Endothelial cell of umbilical vein (primary cell): ENCODE measurements at regions not wholly inside any gene's neighbourhood (a gene's known extent, or its start where the extent isn't known, plus 50 kb on each side); places are given as distances from the start of the nearest gene placed in this dataset.

Source experiments
- CTCF ChIP-seq, 2 donors: IDR thresholded peaks; 1 replicate in 1 of 2; 2 replicates in 1 of 2; pipeline ENCODE4 v1.5.1; 2011; ENCODE audit warnings: low read length in 2 of 2, mild to moderate bottlenecking in 2 of 2, moderate library complexity in 2 of 2, control low read depth in 1 of 2, inconsistent platforms in 1 of 2, low read depth in 1 of 2; ENCODE audit not compliant: insufficient read depth in 1 of 2; ENCODE audit errors: extremely low read depth in 1 of 2
- FOS ChIP-seq: IDR thresholded peaks from 2 replicates; pipeline ENCODE4 v1.6.1; 2011; ENCODE audit warnings: mild to moderate bottlenecking, low read length, moderate library complexity, borderline replicate concordance; ENCODE audit not compliant: insufficient read depth
- GATA2 ChIP-seq: IDR thresholded peaks from 2 replicates; pipeline ENCODE4 v1.7.0; 2011; ENCODE audit warnings: low read depth, mild to moderate bottlenecking, moderate library complexity, mixed read lengths, low read length; ENCODE audit not compliant: insufficient read length, insufficient read depth

GRCh38 chr3:137224464-137224863 is 266.7 kb downstream of the IL20RB start:
- TF ChIP-seq CTCF (IDR thresholded peaks at IDR 0.05; ENCODE audit: extremely low read depth in 1 of 2, insufficient read depth in 1 of 2, low read depth in 1 of 2, low read length in 2 of 2), result no peak
- TF ChIP-seq GATA2, result no peak
- TF ChIP-seq FOS, result no peak
